Epithelial cell of esophagus (primary cell): ENCODE measurements at regions not wholly inside any gene's neighbourhood (a gene's known extent, or its start where the extent isn't known, plus 50 kb on each side); places are given as distances from the start of the nearest gene placed in this dataset.

Experiments used
- DNase-seq: peaks from one replicate; pipeline ENCODE4 v3.0.0; 2010; ENCODE audit warnings: low read depth
- H3K4me3 ChIP-seq: 2 replicates; pipeline ENCODE4 v1.5.1; 2011; ENCODE audit warnings: mild to moderate bottlenecking, low read length, control low read depth
- CTCF ChIP-seq: IDR thresholded peaks from 2 replicates; pipeline ENCODE4 v1.5.1; 2011; ENCODE audit warnings: low read depth, mild to moderate bottlenecking, low read length, control low read depth, inconsistent platforms; ENCODE audit not compliant: insufficient read depth; ENCODE audit errors: missing control alignments

DNA sequence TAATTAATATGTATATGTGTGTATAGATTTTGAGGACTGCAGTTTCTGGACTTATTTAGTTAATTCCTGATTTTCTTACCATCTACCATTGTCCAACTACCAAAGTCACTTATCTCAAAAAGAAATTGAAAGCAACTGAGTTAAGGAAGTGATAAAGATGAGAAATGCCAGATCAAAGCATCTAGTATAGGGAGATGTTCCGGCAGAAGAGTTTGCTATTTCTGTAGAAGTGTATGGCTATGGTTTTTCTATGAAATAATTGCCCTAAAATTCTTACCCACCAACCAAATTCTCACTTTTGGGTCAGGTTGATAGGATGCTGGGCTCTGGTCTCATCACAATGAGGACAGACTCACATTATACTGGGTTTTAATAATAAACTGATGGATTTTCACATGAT lies 64.0 kb upstream of the RAB11FIP2 start:
- TF ChIP-seq CTCF: no peak
- no peak for DNase-seq
- H3K4me3 ChIP-seq: no peak overlapping the region

DNA sequence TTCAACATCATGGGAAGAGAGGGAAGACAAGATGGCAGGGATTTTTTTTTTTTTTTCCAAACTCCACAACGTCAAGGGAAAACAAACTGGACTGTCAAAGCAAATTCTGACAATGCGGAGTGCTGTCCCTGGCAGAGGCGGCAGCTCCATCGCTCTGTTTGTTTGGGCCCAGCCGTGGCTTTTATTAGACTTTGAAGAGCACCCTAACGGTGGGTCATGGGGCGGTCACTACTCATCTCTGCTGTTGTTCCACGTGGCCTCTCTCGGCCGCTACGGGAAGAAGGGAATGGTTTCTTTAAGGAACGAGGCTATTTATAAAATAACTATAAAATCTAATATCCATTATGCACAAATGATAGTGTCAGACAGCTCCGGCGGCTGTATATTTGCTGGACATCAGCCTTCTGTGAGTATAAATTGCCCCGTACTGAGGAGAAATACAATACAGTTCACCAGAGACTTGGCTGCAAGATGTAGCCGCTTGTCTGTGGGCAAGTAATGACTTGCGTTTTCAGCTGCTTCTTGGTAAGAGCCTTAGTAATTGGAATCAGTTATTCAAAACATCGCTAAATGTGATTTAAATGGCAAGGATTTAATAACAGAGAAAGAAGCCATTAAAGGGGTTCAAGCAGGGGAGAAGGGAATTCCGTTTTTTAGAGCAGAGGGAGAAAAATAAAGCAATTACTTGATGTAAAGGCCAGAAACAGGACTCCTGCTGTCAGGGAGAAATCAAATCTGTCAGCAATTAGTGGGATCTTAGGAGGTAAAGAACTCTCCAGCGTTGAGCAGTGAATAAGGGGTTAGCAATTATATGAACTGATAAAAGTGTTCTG lies 61.7 kb upstream of the RAB11FIP2 start:
- TF ChIP-seq CTCF: no peak
- H3K4me3 ChIP-seq: no peak overlapping the region
- DNase-seq: peak; percentile 62

GRCh38 chr10:118107541-118107940 lies 60.8 kb upstream of the RAB11FIP2 start:
- no peak for DNase-seq
- H3K4me3 ChIP-seq: no peak overlapping the region
- TF ChIP-seq CTCF: no peak

DNA sequence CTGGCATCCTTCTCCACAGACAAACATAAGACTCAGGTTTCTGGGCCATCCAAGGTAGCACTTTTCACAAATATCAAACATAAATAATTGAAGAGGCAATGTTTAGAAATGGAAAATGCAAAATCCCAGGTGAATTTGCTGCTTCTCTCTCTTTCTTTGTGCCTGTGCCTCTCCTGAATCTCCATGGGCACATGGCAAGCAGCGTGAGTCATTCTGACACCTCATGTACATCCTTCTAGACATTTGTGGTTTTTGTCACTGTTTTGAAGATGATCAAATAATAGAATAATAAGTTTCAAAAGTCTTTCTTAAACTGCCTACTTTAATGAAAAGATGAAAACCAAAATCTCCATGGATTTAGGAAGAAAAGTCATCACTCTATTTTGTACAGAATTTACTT lies 60.3 kb upstream of the RAB11FIP2 start:
- H3K4me3 ChIP-seq: no peak overlapping the region
- TF ChIP-seq CTCF: no peak
- peak; percentile 49 for DNase-seq

- DNase-seq: peak; percentile 43
- no peak overlapping the region for H3K4me3 ChIP-seq
- TF ChIP-seq CTCF: peak; percentile 49
Measured at GRCh38 chr10:118106426-118106825, 59.7 kb upstream of the RAB11FIP2 start.

DNA sequence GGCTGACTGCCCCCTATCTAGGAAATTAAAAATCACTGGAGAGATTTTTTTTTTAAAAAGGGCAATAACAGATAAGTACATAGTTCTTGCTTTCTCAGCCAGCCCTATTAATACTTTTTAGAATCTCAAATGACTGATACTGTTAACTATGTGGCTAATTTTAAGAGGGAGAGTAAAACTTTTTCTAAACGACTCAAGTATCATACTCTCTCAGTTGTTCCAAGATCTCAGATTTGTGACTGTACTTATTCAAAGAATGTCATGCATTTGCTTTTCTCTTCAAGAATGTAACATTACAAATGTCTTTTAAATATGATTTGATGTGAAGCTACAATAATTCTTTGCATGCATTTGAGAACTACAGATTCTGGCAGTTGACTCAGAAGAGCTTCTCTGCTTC lies 55.4 kb upstream of the RAB11FIP2 start:
- no peak for TF ChIP-seq CTCF
- H3K4me3 ChIP-seq: no peak overlapping the region
- DNase-seq: no peak

- no peak for DNase-seq
- TF ChIP-seq CTCF: no peak
Measured at GRCh38 chr10:118101501-118101900, 54.8 kb upstream of the RAB11FIP2 start.

More at GRCh38 chr10:118101501-118101900, 54.8 kb upstream of the RAB11FIP2 start:
- no peak overlapping the region for H3K4me3 ChIP-seq
